IMR-90 (cell line): ENCODE measurements at regions not wholly inside any gene's neighbourhood (a gene's known extent, or its start where the extent isn't known, plus 50 kb on each side); places are given as distances from the start of the nearest gene placed in this dataset.

Source experiments
- ATAC-seq: fragments of 200-7000 bp; cut with Tn5 transposase; 2 replicates; pipeline ENCODE4 v1.9.1; 2020; ENCODE audit warnings: low read depth, mild to moderate bottlenecking, moderate library complexity
- BruUV-seq: library from RNA; stranded (reverse); fragments of 400-500 nt; replicated peaks from 2 replicates; lab custom pipeline; 2021; lab: Mats Ljungman, UMichigan
- CTCF ChIA-PET: fragments of 300-600 bp; formaldehyde crosslinking; extraction: SDS; loops from one replicate; lab custom pipeline; 2021; ENCODE audit warnings: antibody characterized with exemption; lab: Yijun Ruan, JAX
- POLR2A ChIA-PET: fragments of 300-600 bp; sonication (Branson Sonifier 250); formaldehyde crosslinking; loops from one replicate; lab custom pipeline; 2022; ENCODE audit warnings: antibody characterized with exemption; ENCODE audit not compliant: unreplicated experiment; lab: Charles Lee
- DNase-seq: peaks from one replicate; pipeline ENCODE4 v3.0.0; 2013
- H2AFZ ChIP-seq: replicated peaks from 2 replicates; pipeline ENCODE3; 2013; ENCODE audit warnings: low read length, mild to moderate bottlenecking; ENCODE audit not compliant: poor library complexity
- H2AK5ac ChIP-seq: 2 replicates; pipeline ENCODE4 v1.6.1; 2013; ENCODE audit warnings: low read depth, low read length, inconsistent platforms
- H2AK9ac ChIP-seq: replicated peaks from 2 replicates; pipeline ENCODE3; 2013; ENCODE audit warnings: mild to moderate bottlenecking, low read depth, low read length, moderate library complexity; ENCODE audit not compliant: poor library complexity
- H2BK120ac ChIP-seq: 2 replicates; pipeline ENCODE4 v1.6.1; 2013; ENCODE audit warnings: low read depth, low read length, inconsistent platforms
- H2BK15ac ChIP-seq: 3 replicates; pipeline ENCODE4 v1.6.1; 2013; ENCODE audit warnings: low read depth, low read length, inconsistent platforms
- H2BK20ac ChIP-seq: 2 replicates; pipeline ENCODE4 v1.6.1; 2013; ENCODE audit warnings: low read depth, mild to moderate bottlenecking, inconsistent platforms, low read length, moderate library complexity
- H2BK5ac ChIP-seq: 2 replicates; pipeline ENCODE4 v1.6.1; 2013; ENCODE audit warnings: mild to moderate bottlenecking, low read depth, low read length, inconsistent platforms; ENCODE audit not compliant: poor library complexity, severe bottlenecking
- H3K14ac ChIP-seq: replicated peaks from 2 replicates; pipeline ENCODE4 v1.6.1; 2013; ENCODE audit warnings: low read depth, low read length, inconsistent platforms
- H3K18ac ChIP-seq: 2 replicates; pipeline ENCODE4 v1.6.1; 2013; ENCODE audit warnings: low read depth, low read length, control low read depth
- H3K23ac ChIP-seq: 2 replicates; pipeline ENCODE4 v1.6.1; 2013; ENCODE audit warnings: low read depth, low read length, inconsistent platforms
- H3K27ac ChIP-seq: 2 replicates; pipeline ENCODE4 v1.5.1; 2013; ENCODE audit warnings: mild to moderate bottlenecking, control low read depth, low read length; ENCODE audit not compliant: insufficient read depth
- H3K27me3 ChIP-seq: 2 replicates; pipeline ENCODE4 v1.6.1; 2013; ENCODE audit warnings: low read length; ENCODE audit not compliant: control insufficient read depth, insufficient read depth
- H3K36me3 ChIP-seq: 2 replicates; pipeline ENCODE4 v1.6.1; 2013; ENCODE audit warnings: low read length, mixed read lengths; ENCODE audit not compliant: control insufficient read depth, insufficient read depth
- H3K4ac ChIP-seq: 2 replicates; pipeline ENCODE4 v1.6.1; 2013; ENCODE audit warnings: low read depth, low read length, inconsistent platforms
- H3K4me1 ChIP-seq: 2 replicates; pipeline ENCODE4 v1.6.1; 2013; ENCODE audit warnings: low read length, mixed read lengths; ENCODE audit not compliant: control insufficient read depth, insufficient read depth
- H3K4me2 ChIP-seq: 2 replicates; pipeline ENCODE4 v1.6.1; 2013; ENCODE audit warnings: low read depth, mild to moderate bottlenecking, control low read depth, low read length, moderate library complexity
- H3K4me3 ChIP-seq: 2 replicates; pipeline ENCODE4 v1.5.1; 2013; ENCODE audit warnings: low read depth, mild to moderate bottlenecking, control low read depth, low read length, moderate library complexity; ENCODE audit not compliant: insufficient read depth
- H3K56ac ChIP-seq: 2 replicates; pipeline ENCODE4 v1.6.1; 2013; ENCODE audit warnings: low read length, inconsistent platforms; ENCODE audit not compliant: insufficient read depth; ENCODE audit errors: extremely low read depth
- H3K79me1 ChIP-seq, 2 experiments: 2 replicates each; pipeline ENCODE4 v1.6.1; 2013; ENCODE audit warnings: low read length in 2 of 2, inconsistent platforms in 1 of 2, low read depth in 1 of 2
- H3K9ac ChIP-seq: 2 replicates; pipeline ENCODE4 v1.6.1; 2013; ENCODE audit warnings: low read depth, low read length, control low read depth
- H3K9me1 ChIP-seq: 2 replicates; pipeline ENCODE4 v1.6.1; 2013; ENCODE audit warnings: low read length, inconsistent platforms; ENCODE audit not compliant: insufficient read depth
- H3K9me3 ChIP-seq: 2 replicates; pipeline ENCODE4 v1.6.1; 2013; ENCODE audit warnings: low read length; ENCODE audit not compliant: control insufficient read depth, insufficient read depth
- H4K20me1 ChIP-seq: 2 replicates; pipeline ENCODE4 v1.6.1; 2013; ENCODE audit warnings: low read length, inconsistent platforms; ENCODE audit not compliant: insufficient read depth
- H4K5ac ChIP-seq: 2 replicates; pipeline ENCODE4 v1.6.1; 2013; ENCODE audit warnings: mild to moderate bottlenecking, low read depth, low read length, control low read depth
- H4K8ac ChIP-seq, 2 experiments: 2 replicates each; pipeline ENCODE4 v1.6.1; 2013; ENCODE audit warnings: low read depth in 2 of 2, low read length in 2 of 2, control low read depth in 1 of 2, inconsistent platforms in 1 of 2
- H4K91ac ChIP-seq: 2 replicates; pipeline ENCODE4 v1.6.1; 2013; ENCODE audit warnings: low read depth, low read length, inconsistent platforms; ENCODE audit not compliant: insufficient read depth
- BHLHE40 ChIP-seq: fragments of 150-350 bp; IDR thresholded peaks from 2 replicates; pipeline ENCODE4 v1.6.1; 2016; ENCODE audit warnings: mild to moderate bottlenecking, low read depth, low read length
- CEBPB ChIP-seq: IDR thresholded peaks from 2 replicates; pipeline ENCODE4 v1.6.1; 2012; ENCODE audit warnings: low read depth, low read length, improper control_type of control experiment
- CTCF ChIP-seq: conservative IDR thresholded peaks from 2 replicates; pipeline ENCODE4 v1.5.1; 2012; ENCODE audit warnings: mild to moderate bottlenecking, low read depth, low read length, improper control_type of control experiment
- ELK1 ChIP-seq: fragments of 150-350 bp; IDR thresholded peaks from 2 replicates; pipeline ENCODE4 v1.6.1; 2016; ENCODE audit warnings: low read depth, mild to moderate bottlenecking, low read length, moderate library complexity, borderline replicate concordance
- FOS ChIP-seq: fragments of 150-350 bp; IDR thresholded peaks from 2 replicates; pipeline ENCODE4 v1.6.1; 2016; ENCODE audit warnings: low read depth, low read length
- MAFK ChIP-seq: IDR thresholded peaks from 2 replicates; pipeline ENCODE4 v1.6.1; 2012; ENCODE audit warnings: low read depth, low read length, improper control_type of control experiment
- MXI1 ChIP-seq: IDR thresholded peaks from 2 replicates; pipeline ENCODE4 v1.6.1; 2012; ENCODE audit warnings: low read depth, mild to moderate bottlenecking, low read length, moderate library complexity, borderline replicate concordance
- RAD21 ChIP-seq: IDR thresholded peaks from 2 replicates; pipeline ENCODE4 v1.6.1; 2012; ENCODE audit warnings: low read length, improper control_type of control experiment
- RCOR1 ChIP-seq: IDR thresholded peaks from 2 replicates; pipeline ENCODE4 v1.6.1; 2012; ENCODE audit warnings: mild to moderate bottlenecking, low read length, improper control_type of control experiment; ENCODE audit not compliant: insufficient replicate concordance
- SMC3 ChIP-seq: fragments of 150-350 bp; IDR thresholded peaks from 2 replicates; pipeline ENCODE4 v1.6.1; 2016; ENCODE audit warnings: low read depth, mild to moderate bottlenecking, antibody characterized with exemption, low read length, moderate library complexity
- USF2 ChIP-seq: fragments of 150-350 bp; IDR thresholded peaks from 2 replicates; pipeline ENCODE4 v1.6.1; 2017; ENCODE audit warnings: mild to moderate bottlenecking, antibody characterized with exemption, low read length, low read depth
- WGBS, 2 experiments: methylation state at CpG; one replicate each; pipeline versions ENCODE4 v1.1.5 to v1.1.7; 2013; ENCODE audit warnings: missing lambda C conversion rate in 2 of 2; ENCODE audit not compliant: insufficient read length in 1 of 2; ENCODE audit errors: extremely low coverage in 2 of 2; 5-methylcytosine and 5-hydroxymethylcytosine counted together
- dilution Hi-C: fragments of 300-500 bp; cut with HindIII; formaldehyde crosslinking; loops from one replicate; pipeline ENCODE4 v1.14.3; 2018; ENCODE audit warnings: low sequenced_read_pairs; ENCODE audit not compliant: unreplicated experiment
- in situ Hi-C: fragments of 300-500 bp; cut with MboI; formaldehyde crosslinking; loops from 3 replicates; pipeline ENCODE4 v1.14.3; 2019; ENCODE audit warnings: low sequenced_read_pairs, inconsistent platforms, mixed read lengths
- intact Hi-C: fragments of 100-400 bp; cut with micrococcal nuclease; formaldehyde crosslinking; loops from 2 replicates; pipeline ENCODE4 v1.10.0; 2022

GRCh38 chr6:14218519-14218800 is 100.9 kb downstream of the CD83 start:
- Histone ChIP-seq H3K9me3 (no peaks in the 10 kb centered on the region), H2BK120ac (peak overlapping the region; percentile 24; the same call in 1 of the 2 replicates), H3K4ac (no peak overlapping the region), H3K36me3 (no peaks in the 10 kb centered on the region), H3K27me3 (no peaks in the 10 kb centered on the region), H3K4me1 (peaks cover 4% of the 10 kb centered on the region; the same call in 1 of the 2 replicates), H3K4me3 (no peak overlapping the region), H3K27ac (no peak overlapping the region), H3K23ac (no peak overlapping the region), H3K18ac (no peak overlapping the region), H3K9ac (no peak overlapping the region), H2BK20ac (no peak overlapping the region), H3K14ac (no peak overlapping the region), H3K56ac (no peak overlapping the region), H3K79me1 (no peaks in the 10 kb centered on the region), H2BK5ac (no peak overlapping the region), H3K4me2 (no peak overlapping the region), H3K9me1 (no peaks in the 10 kb centered on the region; the same call in 1 of the 2 replicates), H2AK9ac (no peak overlapping the region), H4K5ac (no peak overlapping the region), H4K8ac (no peak overlapping the region), H4K91ac (no peak overlapping the region), H4K20me1 (no peaks in the 10 kb centered on the region), H2AK5ac (no peak overlapping the region), H2BK15ac (no peak overlapping the region), H2AFZ (no peak overlapping the region)
- ATAC-seq = no peak
- ChIA-PET CTCF (no interaction called here), POLR2A (no interaction called here)
- dilution Hi-C loops = no loop called here
- in situ Hi-C loops = loop anchor here (10.0 to 25.0 kb wide), 5 partner anchors 486 to 1394 kb away; partner anchors contain the start of gene JARID2
- no peak for TF ChIP-seq RAD21
- no peak for TF ChIP-seq MAFK
- no peak for TF ChIP-seq ELK1
- TF ChIP-seq CTCF = no peak
- TF ChIP-seq CEBPB = no peak
- no peak for TF ChIP-seq FOS
- no peak for TF ChIP-seq SMC3
- no peak for TF ChIP-seq USF2
- no peak for TF ChIP-seq MXI1
- TF ChIP-seq BHLHE40 = no peak
- TF ChIP-seq RCOR1 = no peak
- BruUV-seq = no TSS peak
- intact Hi-C loops = loop anchor here (10.0 kb wide), 3 partner anchors 366 to 576 kb away; no protein-coding TSS in a partner anchor
- no CpG with 5 or more reads among the region's 1 CpG for WGBS, 2 experiments
- no peak for DNase-seq
